ENCODE measurements at regions not wholly inside any gene's neighbourhood (a gene's known extent, or its start where the extent isn't known, plus 50 kb on each side); places are given as distances from the start of the nearest gene placed in this dataset.

- POLR2A ChIA-PET, result no interaction called here
- Histone ChIP-seq H3K4me3 (no peak overlapping the region), H3K9me3 (replicated peaks; ENCODE audit: control insufficient read depth, insufficient read depth, low read length) (no peaks in the 10 kb centered on the region), H3K4me1 (ENCODE audit: control insufficient read depth, insufficient read depth, low read length) (no peaks in the 10 kb centered on the region), H3K79me2 (ENCODE audit: control insufficient read depth, insufficient read depth, low read length) (no peaks in the 10 kb centered on the region), H3K36me3 (ENCODE audit: control insufficient read depth in 2 of 2, insufficient read depth in 2 of 2, low read length in 1 of 2) (no peaks in the 10 kb centered on the region), H3K4me2 (ENCODE audit: control insufficient read depth, insufficient read depth) (no peak overlapping the region), H3K9ac (ENCODE audit: control insufficient read depth, insufficient read depth, low read length) (no peak overlapping the region), H4K20me1 (ENCODE audit: control insufficient read depth, insufficient read depth) (no peaks in the 10 kb centered on the region), H3K27ac (ENCODE audit: control insufficient read depth, insufficient read depth) (no peak overlapping the region), H2AFZ (ENCODE audit: control insufficient read depth, low read depth, low read length) (no peak overlapping the region), H3K27me3 (replicated peaks in 1 of 2; ENCODE audit: control insufficient read depth in 2 of 2, insufficient read depth in 2 of 2, low read length in 1 of 2) (no peaks in the 10 kb centered on the region)
- intact Hi-C loops (cut with micrococcal nuclease; ENCODE audit: unreplicated experiment), result no loop called here
- BruUV-seq (replicated peaks), result no TSS peak
- no peak for ATAC-seq
- 45% methylated on average over 3 of the region's 3 CpGs for WGBS (ENCODE audit: insufficient coverage, insufficient replicate concordance, low lambda C conversion rate, missing lambda C conversion rate)
- DNase-seq (ENCODE audit: low read depth, low spot score), result no peak
- FAIRE-seq, result no peak
- CTCF ChIA-PET, result interaction anchor here (0.9 to 2.0 kb wide), 5 partner anchors 8 to 530 kb away, joined by 3 to 8 read pairs (median 4); no protein-coding TSS in a partner anchor
- in situ Hi-C loops (cut with MboI), result no loop called here
- RAD21 ChIA-PET (ENCODE audit: unreplicated experiment), result interaction anchor here (0.6 to 1.0 kb wide), 3 partner anchors 58 to 679 kb away, joined by 3 read pairs; no protein-coding TSS in a partner anchor
- SMC1A ChIA-PET (ENCODE audit: uncharacterized antibody, unreplicated experiment), result no interaction called here
- no peak for TF ChIP-seq FOS (IDR thresholded peaks at IDR 0.05; ENCODE audit: borderline replicate concordance, extremely low read depth, insufficient read length)
- no peak for TF ChIP-seq REST (IDR thresholded peaks at IDR 0.05; ENCODE audit: low read depth, low read length)
- no peak for TF ChIP-seq PKNOX1 (IDR thresholded peaks at IDR 0.05)
- TF ChIP-seq NR2C2 (IDR thresholded peaks at IDR 0.05; ENCODE audit: borderline replicate concordance, control insufficient read depth, insufficient read length, low read depth), result no peak
- TF ChIP-seq CTCF (IDR thresholded peaks at IDR 0.05 in 2 of 3, conservative IDR thresholded peaks at IDR 0.05 in 1 of 3; ENCODE audit: control insufficient read depth in 2 of 3, extremely low read depth in 1 of 3, insufficient read depth in 1 of 3, low read depth in 3 of 3, low read length in 3 of 3), result no peak
- TF ChIP-seq BMI1 (IDR thresholded peaks at IDR 0.05; ENCODE audit: borderline replicate concordance), result no peak
- no peak for TF ChIP-seq IRF3 (IDR thresholded peaks at IDR 0.05)
- TF ChIP-seq IKZF1 (conservative IDR thresholded peaks at IDR 0.05), result no peak
- no peak for TF ChIP-seq ASH2L (IDR thresholded peaks at IDR 0.05; ENCODE audit: borderline replicate concordance, low read depth)
- no peak for TF ChIP-seq MYC (IDR thresholded peaks at IDR 0.05; ENCODE audit: insufficient read depth, insufficient read length, insufficient replicate concordance, low read length, severe bottlenecking)
- no peak for TF ChIP-seq E2F4 (IDR thresholded peaks at IDR 0.05; ENCODE audit: low read depth, low read length)
- no peak for TF ChIP-seq ESRRA (IDR thresholded peaks at IDR 0.05; ENCODE audit: low read length)
- TF ChIP-seq BACH1 (IDR thresholded peaks at IDR 0.05; ENCODE audit: borderline replicate concordance), result no peak
- TF ChIP-seq TAF1 (IDR thresholded peaks at IDR 0.05; ENCODE audit: borderline replicate concordance, low read depth, low read length), result no peak
- TF ChIP-seq NR2C1 (IDR thresholded peaks at IDR 0.05), result no peak
These were observed 240.3 kb upstream of the BTBD3 start for GRCh38 chr20:11677428-11677827.

All from GM12878 (cell line).